Type B pancreatic cell (in vitro differentiated cells): ENCODE measurements at regions not wholly inside any gene's neighbourhood (a gene's known extent, or its start where the extent isn't known, plus 50 kb on each side); places are given as distances from the start of the nearest gene placed in this dataset.

ENCODE experiments used
- DNase-seq: peaks from one replicate; pipeline ENCODE4 v3.0.0; 2021; ENCODE audit warnings: mixed read lengths; ENCODE audit not compliant: unreplicated experiment; ENCODE audit errors: extremely low spot score
- H3K27ac Mint-ChIP-seq: 2 replicates; pipeline ENCODE4 v1.8.0; 2021; ENCODE audit warnings: mild to moderate bottlenecking, mixed read lengths
- H3K27me3 Mint-ChIP-seq: 2 replicates; pipeline ENCODE4 v1.8.0; 2021; ENCODE audit warnings: mixed read lengths
- H3K36me3 Mint-ChIP-seq: 2 replicates; pipeline ENCODE4 v1.8.0; 2021; ENCODE audit warnings: mixed read lengths
- H3K4me1 Mint-ChIP-seq: one replicate; pipeline ENCODE4 v1.8.0; 2021; ENCODE audit warnings: mixed read lengths; ENCODE audit not compliant: unreplicated experiment
- H3K4me3 Mint-ChIP-seq: 2 replicates; pipeline ENCODE4 v1.8.0; 2021; ENCODE audit warnings: mild to moderate bottlenecking, mixed read lengths
- H3K9me3 Mint-ChIP-seq: 2 replicates; pipeline ENCODE4 v1.8.0; 2021; ENCODE audit warnings: mixed read lengths
- TF ChIP-seq, protein P1 (sequence below): fragments of 200-600 bp; sonication (generic); conservative IDR thresholded peaks from 2 replicates; pipeline ENCODE4 v1.5.0; 2021; ENCODE audit warnings: antibody characterized with exemption, mild to moderate bottlenecking

DNA sequence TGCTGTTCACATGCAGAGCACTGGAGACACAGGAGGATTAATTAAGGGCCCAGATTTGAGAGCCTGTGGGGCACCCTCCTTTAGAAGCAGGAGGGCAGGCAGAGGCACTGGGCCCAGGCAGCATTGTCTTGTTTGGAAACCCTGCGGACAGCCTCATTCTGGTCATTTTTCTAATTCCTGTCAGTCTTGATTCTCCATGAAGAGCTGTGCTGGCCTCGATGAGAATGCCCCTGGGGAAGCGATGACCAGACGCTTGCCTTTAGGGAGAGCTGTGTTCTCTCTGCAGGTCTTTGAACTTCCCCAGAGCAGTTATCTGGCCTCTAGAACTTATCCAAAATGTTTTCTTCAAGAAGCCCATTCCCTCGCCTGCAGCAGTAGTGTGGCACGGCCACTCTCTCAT lies 117.8 kb upstream of the PTCH1 start:
- Mint-ChIP-seq H3K9me3 (no peaks in the 10 kb centered on the region), H3K27ac (no peak overlapping the region), H3K4me1 (peaks cover 20% of the 10 kb centered on the region), H3K27me3 (peaks cover 3% of the 10 kb centered on the region), H3K36me3 (no peaks in the 10 kb centered on the region), H3K4me3 (no peak overlapping the region)
- no peak for DNase-seq
- TF ChIP-seq, protein P1, sequence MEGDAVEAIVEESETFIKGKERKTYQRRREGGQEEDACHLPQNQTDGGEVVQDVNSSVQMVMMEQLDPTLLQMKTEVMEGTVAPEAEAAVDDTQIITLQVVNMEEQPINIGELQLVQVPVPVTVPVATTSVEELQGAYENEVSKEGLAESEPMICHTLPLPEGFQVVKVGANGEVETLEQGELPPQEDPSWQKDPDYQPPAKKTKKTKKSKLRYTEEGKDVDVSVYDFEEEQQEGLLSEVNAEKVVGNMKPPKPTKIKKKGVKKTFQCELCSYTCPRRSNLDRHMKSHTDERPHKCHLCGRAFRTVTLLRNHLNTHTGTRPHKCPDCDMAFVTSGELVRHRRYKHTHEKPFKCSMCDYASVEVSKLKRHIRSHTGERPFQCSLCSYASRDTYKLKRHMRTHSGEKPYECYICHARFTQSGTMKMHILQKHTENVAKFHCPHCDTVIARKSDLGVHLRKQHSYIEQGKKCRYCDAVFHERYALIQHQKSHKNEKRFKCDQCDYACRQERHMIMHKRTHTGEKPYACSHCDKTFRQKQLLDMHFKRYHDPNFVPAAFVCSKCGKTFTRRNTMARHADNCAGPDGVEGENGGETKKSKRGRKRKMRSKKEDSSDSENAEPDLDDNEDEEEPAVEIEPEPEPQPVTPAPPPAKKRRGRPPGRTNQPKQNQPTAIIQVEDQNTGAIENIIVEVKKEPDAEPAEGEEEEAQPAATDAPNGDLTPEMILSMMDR: no peak

DNA sequence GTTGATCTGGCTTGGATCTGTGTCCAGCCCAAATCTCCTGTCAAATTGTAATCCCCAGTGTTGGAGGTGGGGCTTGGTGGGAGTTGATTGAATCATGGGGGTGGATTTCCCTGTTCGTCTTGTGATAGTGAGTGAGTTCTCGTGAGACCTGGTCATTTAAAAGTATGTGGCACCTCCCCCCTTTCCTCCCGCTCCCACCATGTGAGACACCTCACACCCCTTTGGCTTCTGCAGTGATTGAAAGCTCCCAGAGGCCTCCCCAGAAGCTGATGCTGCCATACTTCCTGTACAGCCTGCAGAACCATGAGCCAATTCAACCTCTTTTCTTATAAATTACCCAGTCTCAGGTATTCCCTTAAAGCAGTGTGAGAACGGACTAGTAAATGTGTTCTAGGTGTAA lies 117.3 kb upstream of the PTCH1 start:
- Mint-ChIP-seq H3K9me3 (no peaks in the 10 kb centered on the region), H3K27me3 (peaks cover 3% of the 10 kb centered on the region), H3K4me3 (no peak overlapping the region), H3K4me1 (peaks cover 20% of the 10 kb centered on the region), H3K27ac (no peak overlapping the region), H3K36me3 (no peaks in the 10 kb centered on the region)
- TF ChIP-seq, protein P1: no peak
- no peak for DNase-seq

DNA sequence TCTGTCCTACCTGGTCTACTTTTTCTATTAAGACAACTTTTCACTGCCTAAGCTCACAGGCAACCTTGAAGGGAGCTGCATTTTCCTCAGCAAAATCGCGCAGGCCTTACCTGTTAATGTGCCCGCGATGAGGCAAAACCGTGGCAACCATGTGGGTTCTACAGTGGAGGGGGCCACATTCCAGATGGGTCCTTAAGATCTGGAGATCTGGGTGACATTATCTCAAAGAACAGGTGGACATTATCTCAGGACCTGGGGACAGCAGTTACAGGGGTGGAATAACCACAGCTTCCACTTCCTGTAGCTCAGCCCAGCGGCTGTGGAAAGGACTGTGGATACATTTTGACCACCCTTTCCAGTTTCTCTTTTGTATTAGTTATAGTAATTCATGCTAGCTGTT lies 112.8 kb upstream of the PTCH1 start:
- Mint-ChIP-seq H3K36me3 (no peaks in the 10 kb centered on the region), H3K4me3 (no peak overlapping the region), H3K9me3 (no peaks in the 10 kb centered on the region), H3K27ac (no peak overlapping the region), H3K27me3 (peaks cover 3% of the 10 kb centered on the region), H3K4me1 (peaks cover 15% of the 10 kb centered on the region)
- no peak for DNase-seq
- TF ChIP-seq, protein P1: no peak

DNA sequence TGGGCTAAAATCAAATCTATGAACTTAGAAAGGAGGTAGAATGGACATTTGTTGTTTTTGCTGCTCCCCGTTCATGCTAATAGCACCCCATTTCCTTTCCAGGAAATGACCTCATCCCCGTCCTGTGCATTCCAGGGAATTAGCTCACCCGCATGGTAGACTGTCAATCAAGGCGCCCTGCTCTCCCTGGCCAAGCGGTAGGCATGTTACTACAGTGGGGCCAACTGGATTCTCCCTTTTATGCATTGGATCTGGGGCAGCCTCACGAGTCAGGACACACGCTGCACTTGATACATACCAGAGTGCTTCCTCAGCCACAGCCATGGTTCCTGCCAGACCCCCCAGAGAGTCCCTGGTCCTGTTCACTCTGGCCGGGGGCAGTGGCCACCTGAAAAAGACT lies 111.0 kb upstream of the PTCH1 start:
- Mint-ChIP-seq H3K4me1 (peaks cover 7% of the 10 kb centered on the region), H3K27ac (no peak overlapping the region), H3K9me3 (no peaks in the 10 kb centered on the region), H3K36me3 (no peaks in the 10 kb centered on the region), H3K4me3 (no peak overlapping the region), H3K27me3 (peaks cover 3% of the 10 kb centered on the region)
- TF ChIP-seq, protein P1: no peak
- DNase-seq: no peak

DNA sequence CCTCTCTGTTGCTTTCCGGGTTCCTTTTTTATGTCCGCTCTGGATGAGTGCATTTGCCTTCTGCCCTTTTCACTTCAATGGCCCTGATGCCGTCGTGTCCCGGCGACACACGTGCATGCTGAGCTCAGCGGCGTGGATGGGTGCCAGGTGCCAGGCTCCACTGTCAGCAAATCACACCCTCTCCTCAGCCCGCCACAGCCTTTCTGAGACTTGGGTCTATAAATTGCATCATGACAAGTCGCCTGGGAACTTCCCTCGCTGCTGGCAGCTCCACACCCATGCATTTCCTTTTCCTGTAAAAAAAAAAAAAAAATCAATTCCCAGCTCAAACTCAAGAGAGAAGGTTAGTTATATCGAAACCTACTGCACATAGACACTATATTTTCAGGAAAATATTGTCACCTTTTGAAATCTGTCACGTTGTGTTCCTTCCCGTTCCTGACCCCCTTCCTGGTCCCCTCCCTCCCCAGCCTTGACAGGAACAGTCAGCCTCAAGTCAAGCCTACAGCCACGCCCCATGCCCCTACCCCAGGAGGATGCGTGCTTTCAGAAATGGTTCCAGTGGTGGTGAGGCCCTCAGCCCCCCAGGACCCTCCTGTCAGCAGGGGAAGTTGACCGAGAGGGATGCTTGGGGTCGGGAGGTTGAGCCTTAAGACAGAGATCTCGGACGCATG lies 110.3 kb upstream of the PTCH1 start:
- TF ChIP-seq, protein P1: no peak
- no peaks in the 10 kb centered on the region for H3K36me3 Mint-ChIP-seq
- DNase-seq: no peak
- H3K27ac Mint-ChIP-seq: peak overlapping the region; percentile 20
- H3K27me3 Mint-ChIP-seq: peaks cover 3% of the 10 kb centered on the region
- H3K4me3 Mint-ChIP-seq: no peak overlapping the region
- H3K4me1 Mint-ChIP-seq: peaks cover 7% of the 10 kb centered on the region
- H3K9me3 Mint-ChIP-seq: no peaks in the 10 kb centered on the region
